ENCODE measurements at regions not wholly inside any gene's neighbourhood (a gene's known extent, or its start where the extent isn't known, plus 50 kb on each side); places are given as distances from the start of the nearest gene placed in this dataset.

DNA sequence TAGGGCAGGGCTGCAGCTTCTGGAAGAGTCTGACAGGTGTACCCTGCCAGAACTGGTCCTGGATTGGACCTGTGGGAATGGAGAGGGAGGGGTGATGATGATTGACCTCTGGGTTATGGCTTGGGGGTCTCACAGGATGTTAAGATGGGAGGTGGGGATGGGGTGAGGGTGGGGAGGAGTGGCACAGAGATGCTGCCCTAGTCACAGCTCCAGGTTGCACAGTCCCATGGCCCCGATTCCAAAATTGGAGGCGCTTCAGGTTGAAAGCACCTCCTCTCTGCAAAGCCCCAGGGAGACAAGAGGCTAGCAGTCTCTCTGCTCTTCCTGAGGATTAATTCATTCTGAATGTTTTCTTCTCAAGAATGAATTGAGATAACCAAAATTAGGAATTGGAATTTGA is 101.4 kb downstream of the FAM43A start:
- Histone ChIP-seq H3K79me2 (ENCODE audit: insufficient read depth, low read length) (no peaks in the 10 kb centered on the region), H3K4me3 (ENCODE audit: low read depth in 1 of 2, low read length in 2 of 2) (no peak overlapping the region), H3K4me1 (ENCODE audit: insufficient read depth, low read length) (no peaks in the 10 kb centered on the region), H3K36me3 (ENCODE audit: insufficient read depth, low read length) (no peaks in the 10 kb centered on the region), H2AFZ (ENCODE audit: low read depth, low read length) (no peak overlapping the region), H3K4me2 (ENCODE audit: insufficient read depth, low read length) (no peak overlapping the region), H3K27me3 (ENCODE audit: insufficient read depth, low read length, poor library complexity) (no peaks in the 10 kb centered on the region), H3K27ac (ENCODE audit: low read length) (no peak overlapping the region), H3K9me3 (ENCODE audit: insufficient read depth, low read length, severe bottlenecking) (no peaks in the 10 kb centered on the region), H4K20me1 (ENCODE audit: insufficient read depth, low read length) (no peaks in the 10 kb centered on the region), H3K9ac (ENCODE audit: low read depth, low read length) (no peak overlapping the region)
- DNase-seq, result no peak
- TF ChIP-seq, protein P1, sequence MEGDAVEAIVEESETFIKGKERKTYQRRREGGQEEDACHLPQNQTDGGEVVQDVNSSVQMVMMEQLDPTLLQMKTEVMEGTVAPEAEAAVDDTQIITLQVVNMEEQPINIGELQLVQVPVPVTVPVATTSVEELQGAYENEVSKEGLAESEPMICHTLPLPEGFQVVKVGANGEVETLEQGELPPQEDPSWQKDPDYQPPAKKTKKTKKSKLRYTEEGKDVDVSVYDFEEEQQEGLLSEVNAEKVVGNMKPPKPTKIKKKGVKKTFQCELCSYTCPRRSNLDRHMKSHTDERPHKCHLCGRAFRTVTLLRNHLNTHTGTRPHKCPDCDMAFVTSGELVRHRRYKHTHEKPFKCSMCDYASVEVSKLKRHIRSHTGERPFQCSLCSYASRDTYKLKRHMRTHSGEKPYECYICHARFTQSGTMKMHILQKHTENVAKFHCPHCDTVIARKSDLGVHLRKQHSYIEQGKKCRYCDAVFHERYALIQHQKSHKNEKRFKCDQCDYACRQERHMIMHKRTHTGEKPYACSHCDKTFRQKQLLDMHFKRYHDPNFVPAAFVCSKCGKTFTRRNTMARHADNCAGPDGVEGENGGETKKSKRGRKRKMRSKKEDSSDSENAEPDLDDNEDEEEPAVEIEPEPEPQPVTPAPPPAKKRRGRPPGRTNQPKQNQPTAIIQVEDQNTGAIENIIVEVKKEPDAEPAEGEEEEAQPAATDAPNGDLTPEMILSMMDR (IDR thresholded peaks at IDR 0.05; ENCODE audit: borderline replicate concordance, extremely low read depth, low read length, poor library complexity, severe bottlenecking), result no peak
- TF ChIP-seq EZH2 (IDR thresholded peaks at IDR 0.05; ENCODE audit: borderline replicate concordance, low read depth, low read length, severe bottlenecking), result no peak
- ATAC-seq (ENCODE audit: insufficient read depth, low read depth), result no peak

- Histone ChIP-seq H4K20me1 (ENCODE audit: insufficient read depth, low read length) (no peaks in the 10 kb centered on the region), H3K4me1 (ENCODE audit: insufficient read depth, low read length) (no peaks in the 10 kb centered on the region), H3K4me3 (ENCODE audit: low read depth in 1 of 2, low read length in 2 of 2) (no peak overlapping the region), H3K36me3 (ENCODE audit: insufficient read depth, low read length) (no peaks in the 10 kb centered on the region), H3K9ac (ENCODE audit: low read depth, low read length) (no peak overlapping the region), H3K4me2 (ENCODE audit: insufficient read depth, low read length) (no peak overlapping the region), H2AFZ (ENCODE audit: low read depth, low read length) (no peak overlapping the region), H3K9me3 (ENCODE audit: insufficient read depth, low read length, severe bottlenecking) (no peaks in the 10 kb centered on the region), H3K27me3 (ENCODE audit: insufficient read depth, low read length, poor library complexity) (no peaks in the 10 kb centered on the region), H3K79me2 (ENCODE audit: insufficient read depth, low read length) (no peaks in the 10 kb centered on the region), H3K27ac (ENCODE audit: low read length) (no peak overlapping the region)
- TF ChIP-seq EZH2 (IDR thresholded peaks at IDR 0.05; ENCODE audit: borderline replicate concordance, low read depth, low read length, severe bottlenecking), result no peak
- TF ChIP-seq, protein P1 (IDR thresholded peaks at IDR 0.05; ENCODE audit: borderline replicate concordance, extremely low read depth, low read length, poor library complexity, severe bottlenecking), result no peak
- DNase-seq (no peak), ATAC-seq (ENCODE audit: insufficient read depth, low read depth) (no peak)
Observed at GRCh38 chr3:194787650-194788049, 102.0 kb downstream of the FAM43A start.

DNA sequence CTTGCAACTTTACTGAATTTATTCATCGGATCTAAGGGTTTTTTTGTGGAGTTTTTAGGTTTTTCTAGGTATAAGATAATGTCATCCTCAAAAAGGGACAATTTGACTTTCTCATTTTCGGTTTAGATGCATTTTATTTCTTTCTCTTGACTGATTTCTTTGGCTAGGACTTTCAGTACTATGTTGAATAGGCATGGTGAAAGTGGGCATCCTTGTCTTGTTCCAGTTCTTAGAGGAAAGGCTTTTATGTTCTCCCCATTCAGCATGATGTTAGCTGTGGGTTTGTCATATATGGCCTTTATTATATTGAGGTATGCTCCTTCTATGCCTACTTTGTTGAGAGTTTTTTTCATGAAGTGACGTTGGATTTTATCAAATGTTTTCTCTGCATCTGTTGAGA is 106.7 kb downstream of the FAM43A start:
- Histone ChIP-seq H3K9me3 (ENCODE audit: insufficient read depth, low read length, severe bottlenecking) (peaks cover 15% of the 10 kb centered on the region), H3K4me1 (ENCODE audit: insufficient read depth, low read length) (no peaks in the 10 kb centered on the region), H3K4me3 (ENCODE audit: low read depth in 1 of 2, low read length in 2 of 2) (no peak overlapping the region), H2AFZ (ENCODE audit: low read depth, low read length) (no peak overlapping the region), H4K20me1 (ENCODE audit: insufficient read depth, low read length) (no peaks in the 10 kb centered on the region), H3K27me3 (ENCODE audit: insufficient read depth, low read length, poor library complexity) (no peaks in the 10 kb centered on the region), H3K27ac (ENCODE audit: low read length) (no peak overlapping the region), H3K79me2 (ENCODE audit: insufficient read depth, low read length) (no peaks in the 10 kb centered on the region), H3K9ac (ENCODE audit: low read depth, low read length) (no peak overlapping the region), H3K36me3 (ENCODE audit: insufficient read depth, low read length) (no peaks in the 10 kb centered on the region), H3K4me2 (ENCODE audit: insufficient read depth, low read length) (no peak overlapping the region)
- DNase-seq (no peak), ATAC-seq (ENCODE audit: insufficient read depth, low read depth) (no peak)
- TF ChIP-seq, protein P1 (IDR thresholded peaks at IDR 0.05; ENCODE audit: borderline replicate concordance, extremely low read depth, low read length, poor library complexity, severe bottlenecking), result no peak
- TF ChIP-seq EZH2 (IDR thresholded peaks at IDR 0.05; ENCODE audit: borderline replicate concordance, low read depth, low read length, severe bottlenecking), result no peak
